SKM-1 treated with dmso at 0.1 percent for 144 hours (cell line): ENCODE measurements at regions not wholly inside any gene's neighbourhood (a gene's known extent, or its start where the extent isn't known, plus 50 kb on each side); places are given as distances from the start of the nearest gene placed in this dataset.
"Not testable (repeated sequence)": the region's sequence is repeated elsewhere in the genome, so short reads cannot be mapped to it uniquely, and the experiment has no call there.

Source experiments
- DNase-seq: peaks from one replicate; lab custom pipeline; 2025; ENCODE audit not compliant: unreplicated experiment; lab: John Stamatoyannopoulos, UW

DNA sequence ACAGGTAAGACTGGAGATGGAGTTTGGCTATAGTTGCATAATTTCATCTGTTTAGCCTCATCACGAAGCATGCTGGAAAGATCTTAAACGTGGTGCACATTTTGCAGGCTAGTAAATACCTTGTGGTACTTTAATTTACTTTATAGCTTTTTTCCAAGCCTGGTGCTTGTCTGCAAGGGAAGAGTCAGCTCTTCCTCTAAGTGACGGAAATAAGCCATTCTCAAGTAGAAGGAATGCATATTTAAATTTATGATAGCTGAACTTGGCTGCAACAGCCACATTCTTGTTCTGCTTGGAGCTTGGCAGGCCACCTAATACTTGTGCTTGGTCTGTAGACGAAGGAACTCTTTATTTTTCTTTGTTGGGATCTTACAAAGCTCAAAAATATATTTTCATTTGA, 188.0 kb upstream of the PIK3R1 start:
- no peak for DNase-seq

- no peak for DNase-seq
Measured at GRCh38 chr5:68026092-68026885, 189.3 kb upstream of the PIK3R1 start.

DNA sequence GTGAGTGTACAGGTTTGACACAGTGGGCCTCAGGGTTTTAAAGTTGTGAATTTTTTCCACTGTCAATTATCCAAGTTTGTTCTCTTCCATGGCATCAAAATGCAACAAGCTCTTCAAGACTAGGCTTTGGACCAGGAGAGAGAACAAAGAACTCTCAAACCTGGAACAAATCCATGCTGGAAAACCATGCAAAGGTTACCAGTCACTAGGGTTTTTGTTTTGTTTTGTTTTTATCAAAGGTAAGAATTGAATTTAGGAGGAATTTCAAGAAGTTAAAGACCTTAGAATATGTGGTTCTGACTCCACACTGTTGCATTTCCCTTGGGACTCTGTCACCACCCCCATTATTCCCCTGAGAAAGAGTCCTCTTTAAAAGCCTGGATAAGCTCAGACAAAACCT, 191.1 kb upstream of the PIK3R1 start:
- no peak for DNase-seq

GRCh38 chr5:68021916-68022315, 193.6 kb upstream of the PIK3R1 start:
- no peak for DNase-seq

GRCh38 chr5:68021227-68021626, 194.3 kb upstream of the PIK3R1 start:
- DNase-seq = no peak

- DNase-seq = not testable (repeated sequence)
Measured at GRCh38 chr5:68020461-68020969, 195.0 kb upstream of the PIK3R1 start.

DNA sequence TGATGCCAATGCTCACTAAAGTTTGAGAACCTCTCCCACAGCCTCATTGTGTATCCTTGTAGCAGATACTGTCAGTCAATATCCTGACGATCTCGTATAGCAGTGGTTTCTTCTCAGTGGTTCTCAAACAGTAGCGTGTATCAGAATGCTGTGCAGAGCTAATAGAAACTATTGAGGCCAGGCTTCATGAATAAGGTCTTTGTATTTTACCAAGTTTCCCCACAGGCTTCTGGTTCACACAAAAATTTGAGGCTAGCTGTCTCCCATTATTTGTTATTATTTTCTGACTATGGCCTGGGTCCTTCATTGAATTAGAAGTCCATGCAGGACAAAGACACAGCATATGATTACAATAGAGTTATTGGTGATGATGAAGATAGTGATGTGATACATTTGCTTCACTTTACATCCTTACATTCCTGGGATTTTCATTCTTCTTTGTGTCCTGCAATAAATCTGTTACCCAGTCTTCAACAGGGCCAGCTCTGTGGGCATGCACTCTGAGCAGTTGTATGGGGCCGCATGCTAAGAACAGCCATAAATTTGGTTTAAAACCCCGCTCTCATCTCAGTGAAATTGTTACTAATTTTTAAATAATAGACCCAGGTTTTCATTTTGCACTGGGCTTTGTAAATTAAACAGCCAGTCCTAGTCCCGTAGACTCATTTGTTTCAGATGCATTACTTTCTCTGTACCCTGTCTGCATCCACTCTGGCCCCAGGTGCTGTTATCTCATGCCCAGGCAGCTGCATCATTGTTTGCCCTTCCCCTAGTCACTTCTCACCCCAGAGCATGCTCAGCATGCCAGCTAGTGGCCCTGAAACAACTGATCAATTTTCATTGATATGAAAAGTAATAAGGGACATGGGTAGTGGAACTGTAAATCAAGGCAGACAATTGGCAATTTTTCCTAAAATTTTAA, 199.9 kb upstream of the PIK3R1 start:
- DNase-seq = no peak

GRCh38 chr5:68012831-68013230, 202.7 kb upstream of the PIK3R1 start:
- DNase-seq = no peak

- no peak for DNase-seq
Measured at GRCh38 chr5:68012429-68012828, 203.1 kb upstream of the PIK3R1 start.

DNA sequence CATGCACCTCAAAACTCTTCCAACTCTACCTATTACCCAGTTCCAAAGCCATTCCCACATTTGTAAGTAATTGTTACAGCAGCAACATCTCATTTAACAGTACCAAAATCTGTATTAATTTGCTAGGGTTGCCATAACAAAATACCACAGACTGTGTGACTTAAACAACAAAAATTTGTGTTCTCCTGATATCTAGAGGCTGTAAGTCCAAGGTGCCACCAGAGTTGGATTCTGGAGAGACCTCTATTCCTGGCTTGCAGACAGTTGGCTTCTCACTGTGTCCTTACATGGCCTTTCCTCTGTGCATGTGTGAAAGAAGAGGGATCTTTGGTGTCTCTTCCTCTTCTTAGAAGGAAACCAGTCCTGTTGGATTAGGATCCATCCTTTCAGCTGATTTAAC, 203.8 kb upstream of the PIK3R1 start:
- DNase-seq = no peak

GRCh38 chr5:68011259-68011760, 204.2 kb upstream of the PIK3R1 start:
- no peak for DNase-seq

DNA sequence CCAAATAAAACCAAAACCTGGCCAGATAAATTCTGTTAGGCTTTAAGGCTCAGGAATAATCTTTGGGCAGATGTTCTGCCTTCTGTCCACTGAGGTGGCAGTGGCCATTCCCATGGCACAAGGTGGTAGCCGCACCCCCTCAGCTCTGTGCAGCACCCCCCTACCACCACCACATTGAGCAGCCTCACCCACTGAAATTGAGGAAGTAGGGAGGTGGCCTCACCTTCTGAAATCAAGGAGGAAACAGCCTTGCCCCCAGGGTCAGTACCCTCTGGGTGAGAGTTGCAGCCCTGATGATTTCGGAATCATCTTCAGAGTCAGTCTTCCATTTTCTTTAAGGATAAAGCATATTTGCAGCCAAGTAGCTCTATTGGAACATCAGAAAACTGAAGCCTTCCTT, 204.8 kb upstream of the PIK3R1 start:
- DNase-seq = no peak

- DNase-seq = peak; percentile 91
Measured at GRCh38 chr5:68007451-68007850, 208.1 kb upstream of the PIK3R1 start.

DNA sequence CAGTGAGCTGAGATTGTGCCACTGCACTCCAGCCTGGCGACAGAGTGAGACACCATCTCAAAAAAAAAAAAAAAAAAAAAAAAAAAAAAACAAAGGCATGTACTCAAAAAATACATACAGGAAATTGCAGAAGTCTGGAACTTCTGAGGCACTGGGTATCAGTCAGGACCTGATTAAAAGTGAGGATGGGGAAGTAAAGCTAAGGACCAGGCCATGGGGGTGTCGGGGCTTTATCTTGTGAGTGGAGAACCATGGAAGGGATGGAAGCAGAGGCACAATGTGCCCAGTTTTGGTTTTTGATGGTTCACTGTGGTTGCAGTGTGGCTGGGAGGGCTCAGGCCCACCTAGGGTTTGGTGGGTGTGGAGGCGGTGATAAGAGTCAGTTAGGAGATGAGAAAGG, 212.7 kb upstream of the PIK3R1 start:
- DNase-seq = no peak

- DNase-seq = no peak
Measured at GRCh38 chr5:68000805-68001204, 214.8 kb upstream of the PIK3R1 start.

DNA sequence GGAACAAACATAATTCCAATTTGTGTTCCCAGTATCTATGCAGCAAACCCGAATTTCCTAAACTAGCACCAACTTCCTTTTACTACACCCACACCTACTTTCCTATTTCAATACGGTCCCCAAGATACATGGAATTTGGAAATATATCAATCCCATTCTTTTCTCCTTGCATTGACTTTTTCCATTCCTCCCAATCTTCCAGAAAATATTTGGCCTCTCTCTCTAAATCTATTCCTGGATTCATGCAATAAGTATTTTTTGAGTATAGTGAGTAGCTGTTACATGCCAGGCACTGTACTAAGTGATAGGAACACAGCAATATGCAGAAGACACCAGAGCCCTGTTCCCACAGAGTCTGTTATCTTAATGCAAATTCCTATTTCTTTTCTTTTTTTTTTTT, 216.2 kb upstream of the PIK3R1 start:
- no peak for DNase-seq

GRCh38 chr5:67998709-67999261, 216.8 kb upstream of the PIK3R1 start:
- no peak for DNase-seq

- DNase-seq = no peak
Measured at GRCh38 chr5:67997892-67998457, 217.6 kb upstream of the PIK3R1 start.

DNA sequence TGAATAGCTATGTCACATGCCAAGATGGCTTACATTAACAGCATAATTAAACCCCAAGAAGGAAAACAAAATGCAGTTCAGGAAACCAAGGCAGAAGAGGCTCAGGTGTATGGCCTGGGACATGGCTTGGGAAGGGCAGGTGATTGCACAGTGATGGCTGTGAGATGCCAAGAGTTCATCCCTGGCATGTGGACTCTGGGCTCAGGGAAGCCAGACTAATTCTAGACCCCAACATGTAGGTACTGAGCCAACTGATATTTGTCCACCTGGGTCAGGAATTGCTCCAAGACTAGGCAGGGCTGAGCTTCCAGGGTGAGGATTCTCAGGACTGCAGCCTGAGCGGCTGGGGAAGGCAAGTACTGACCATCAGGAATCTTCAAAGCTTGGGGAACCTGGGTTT, 218.4 kb upstream of the PIK3R1 start:
- DNase-seq = no peak

- DNase-seq = no peak
Measured at GRCh38 chr5:67996596-67996995, 219.0 kb upstream of the PIK3R1 start.

- DNase-seq = no peak
Measured at GRCh38 chr5:67992923-67993322, 222.6 kb upstream of the PIK3R1 start.
